ENCODE measurements at regions not wholly inside any gene's neighbourhood (a gene's known extent, or its start where the extent isn't known, plus 50 kb on each side); places are given as distances from the start of the nearest gene placed in this dataset.

DNA sequence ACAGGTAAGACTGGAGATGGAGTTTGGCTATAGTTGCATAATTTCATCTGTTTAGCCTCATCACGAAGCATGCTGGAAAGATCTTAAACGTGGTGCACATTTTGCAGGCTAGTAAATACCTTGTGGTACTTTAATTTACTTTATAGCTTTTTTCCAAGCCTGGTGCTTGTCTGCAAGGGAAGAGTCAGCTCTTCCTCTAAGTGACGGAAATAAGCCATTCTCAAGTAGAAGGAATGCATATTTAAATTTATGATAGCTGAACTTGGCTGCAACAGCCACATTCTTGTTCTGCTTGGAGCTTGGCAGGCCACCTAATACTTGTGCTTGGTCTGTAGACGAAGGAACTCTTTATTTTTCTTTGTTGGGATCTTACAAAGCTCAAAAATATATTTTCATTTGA is 188.0 kb upstream of the PIK3R1 start:
- no peaks in the 10 kb centered on the region for H3K79me2 ChIP-seq (ENCODE audit: control insufficient read depth, insufficient read depth, low read length)
- DNase-seq (ENCODE audit: low read depth, low spot score) (peak; percentile 66), FAIRE-seq (no peak)
- intact Hi-C loops (cut with micrococcal nuclease) (no loop called here), dilution Hi-C loops (cut with MboI; ENCODE audit: extremely low pct_ligation_motif_present, low sequenced_read_pairs) (no loop called here)
- TF ChIP-seq GATA2 (IDR thresholded peaks at IDR 0.05; ENCODE audit: insufficient read depth, insufficient read length, low read depth, low read length) (no peak), POLR2A (IDR thresholded peaks at IDR 0.05; ENCODE audit: low read depth, low read length) (no peak), MAX (IDR thresholded peaks at IDR 0.05; ENCODE audit: insufficient read depth, insufficient read length) (no peak), MYC (IDR thresholded peaks at IDR 0.05; ENCODE audit: low read depth, low read length) (no peak), FOS (IDR thresholded peaks at IDR 0.05; ENCODE audit: borderline replicate concordance, insufficient read depth, low read length) (no peak), POLR2AphosphoS5 (IDR thresholded peaks at IDR 0.05; ENCODE audit: insufficient read depth, low read depth, low read length) (no peak), JUN (IDR thresholded peaks at IDR 0.05; ENCODE audit: borderline replicate concordance, insufficient read depth, insufficient read length, low read depth) (no peak), EZH2 (IDR thresholded peaks at IDR 0.05; ENCODE audit: borderline replicate concordance, low read depth, low read length, severe bottlenecking) (no peak)
- TF ChIP-seq, protein P1, sequence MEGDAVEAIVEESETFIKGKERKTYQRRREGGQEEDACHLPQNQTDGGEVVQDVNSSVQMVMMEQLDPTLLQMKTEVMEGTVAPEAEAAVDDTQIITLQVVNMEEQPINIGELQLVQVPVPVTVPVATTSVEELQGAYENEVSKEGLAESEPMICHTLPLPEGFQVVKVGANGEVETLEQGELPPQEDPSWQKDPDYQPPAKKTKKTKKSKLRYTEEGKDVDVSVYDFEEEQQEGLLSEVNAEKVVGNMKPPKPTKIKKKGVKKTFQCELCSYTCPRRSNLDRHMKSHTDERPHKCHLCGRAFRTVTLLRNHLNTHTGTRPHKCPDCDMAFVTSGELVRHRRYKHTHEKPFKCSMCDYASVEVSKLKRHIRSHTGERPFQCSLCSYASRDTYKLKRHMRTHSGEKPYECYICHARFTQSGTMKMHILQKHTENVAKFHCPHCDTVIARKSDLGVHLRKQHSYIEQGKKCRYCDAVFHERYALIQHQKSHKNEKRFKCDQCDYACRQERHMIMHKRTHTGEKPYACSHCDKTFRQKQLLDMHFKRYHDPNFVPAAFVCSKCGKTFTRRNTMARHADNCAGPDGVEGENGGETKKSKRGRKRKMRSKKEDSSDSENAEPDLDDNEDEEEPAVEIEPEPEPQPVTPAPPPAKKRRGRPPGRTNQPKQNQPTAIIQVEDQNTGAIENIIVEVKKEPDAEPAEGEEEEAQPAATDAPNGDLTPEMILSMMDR (IDR thresholded peaks at IDR 0.05; ENCODE audit: extremely low read depth in 1 of 2, insufficient read depth in 1 of 2, low read depth in 1 of 2, low read length in 2 of 2): no peak
- H4K20me1 ChIP-seq (replicated peaks; ENCODE audit: control insufficient read depth, extremely low read depth, insufficient read depth, low read length): no peaks in the 10 kb centered on the region
- no peaks in the 10 kb centered on the region for H3K36me3 ChIP-seq (ENCODE audit: control insufficient read depth in 2 of 2, extremely low read depth in 1 of 2, insufficient read depth in 2 of 2, low read length in 2 of 2)
- H3K27ac ChIP-seq (ENCODE audit: insufficient read depth, low read depth, low read length): peak overlapping the region; percentile 18
- ChIA-PET CTCF (interaction anchor here (0.9 to 1.8 kb wide), 2 partner anchors 16 to 245 kb away, joined by 5 read pairs; no protein-coding TSS in a partner anchor), POLR2A (no interaction called here)
- no peaks in the 10 kb centered on the region for H3K27me3 ChIP-seq (ENCODE audit: control insufficient read depth in 2 of 2, insufficient read depth in 2 of 2, low read length in 2 of 2)
- no peak overlapping the region for H3K9ac ChIP-seq (replicated peaks; ENCODE audit: extremely low read depth, insufficient read depth, low read length)
- no peak overlapping the region for H3K4me3 ChIP-seq (replicated peaks in 1 of 3; ENCODE audit: insufficient read depth in 1 of 3, low read depth in 1 of 3, low read length in 3 of 3)
- H3K9me3 ChIP-seq (replicated peaks; ENCODE audit: control insufficient read depth, insufficient read depth, low read length): no peaks in the 10 kb centered on the region
- peaks cover 26% of the 10 kb centered on the region for H3K4me1 ChIP-seq (ENCODE audit: control insufficient read depth, extremely low read depth, insufficient read depth, low read length)
- no TSS peak for BruUV-seq (replicated peaks)
- H2AFZ ChIP-seq (ENCODE audit: low read depth, low read length): no peak overlapping the region
- no peaks in the 10 kb centered on the region for H3K9me1 ChIP-seq (replicated peaks; ENCODE audit: control insufficient read depth, extremely low read depth, insufficient read depth, low read length)
- peak overlapping the region; percentile 82 for H3K4me2 ChIP-seq (ENCODE audit: insufficient read depth, low read length)

Measured in endothelial cell of umbilical vein (primary cell).